ENCODE measurements at regions not wholly inside any gene's neighbourhood (a gene's known extent, or its start where the extent isn't known, plus 50 kb on each side); places are given as distances from the start of the nearest gene placed in this dataset.

DNA sequence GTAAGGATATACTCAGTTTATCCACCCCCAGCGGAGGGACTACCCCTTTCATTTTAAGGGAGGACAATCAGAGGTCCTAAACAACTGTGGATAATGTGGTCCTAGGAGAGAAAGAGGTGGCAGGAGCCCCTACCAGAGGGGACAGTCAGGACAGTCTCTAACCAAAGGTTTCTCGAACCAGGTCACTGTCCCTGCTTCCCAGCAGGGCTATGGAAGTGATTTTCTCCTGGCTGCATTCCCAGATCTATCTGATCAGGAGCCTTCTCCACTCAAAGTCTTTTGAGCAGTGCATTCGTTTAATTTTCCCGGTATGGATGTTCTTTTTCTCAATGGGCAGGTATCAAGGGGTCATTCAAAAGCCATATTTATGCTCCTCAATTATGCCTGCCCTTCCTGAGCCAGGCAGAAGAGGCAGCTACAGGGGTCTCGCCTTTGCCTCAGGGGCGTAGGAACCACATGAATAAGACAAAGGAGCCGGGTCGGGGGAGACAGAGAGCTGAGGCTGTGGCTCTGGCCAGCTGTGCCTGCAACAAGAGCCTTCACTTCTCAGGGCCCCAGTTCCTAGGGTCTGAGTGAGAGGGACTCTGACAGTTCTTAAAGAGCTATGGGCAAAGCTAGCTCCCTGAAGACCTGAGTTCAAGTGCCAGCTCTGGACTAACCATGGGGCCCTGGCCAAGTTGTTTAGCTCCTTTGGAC, 62.5 kb upstream of the DMRTB1 start (continued):
- TF ChIP-seq ZNF384 (IDR thresholded peaks at IDR 0.05; ENCODE audit: borderline replicate concordance, low read depth, low read length) (no peak), RAD21 (IDR thresholded peaks at IDR 0.05; ENCODE audit: insufficient read depth, low read depth, low read length) (no peak)

DNA sequence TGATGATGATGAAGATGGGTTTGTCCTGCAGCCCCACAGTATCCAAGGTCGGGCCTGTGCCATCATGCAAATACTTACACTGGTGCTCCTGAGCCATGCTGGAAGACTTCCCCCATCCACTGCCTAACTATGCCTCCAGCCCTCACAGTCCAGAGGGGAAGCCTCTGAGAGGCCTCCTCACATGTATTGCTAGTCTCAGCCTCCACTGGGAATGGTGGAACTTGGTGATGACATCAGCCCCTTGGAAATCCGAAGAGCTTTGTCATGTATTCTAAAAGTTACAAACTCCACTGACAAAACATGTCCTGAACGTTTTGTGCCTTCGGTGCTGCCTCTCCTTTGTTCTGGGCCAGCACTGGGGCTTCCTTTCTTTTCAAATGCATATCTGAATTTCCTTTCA, 61.1 kb upstream of the DMRTB1 start:
- no peak overlapping the region for H3K27ac ChIP-seq (ENCODE audit: control insufficient read depth, insufficient read depth)
- H3K27me3 ChIP-seq (replicated peaks in 1 of 2; ENCODE audit: control insufficient read depth in 2 of 2, insufficient read depth in 2 of 2, low read length in 1 of 2), result peaks cover 1 to 2% of the 10 kb centered on the region in 2 experiments; a peak in 3 of 4 replicates
- no peaks in the 10 kb centered on the region for H3K36me3 ChIP-seq (ENCODE audit: control insufficient read depth in 2 of 2, insufficient read depth in 2 of 2, low read length in 1 of 2)
- H3K4me3 ChIP-seq, result no peak overlapping the region
- FAIRE-seq (no peak), DNase-seq (ENCODE audit: low read depth, low spot score) (no peak), ATAC-seq (no peak)
- CTCF ChIA-PET, result interaction anchor here (1.0 to 10.2 kb wide), 3 partner anchors 10 to 118 kb away, joined by 3 to 185 read pairs (median 7); no protein-coding TSS in a partner anchor
- WGBS (ENCODE audit: insufficient coverage, insufficient replicate concordance, low lambda C conversion rate, missing lambda C conversion rate), result 19% methylated on average over 4 of the region's 4 CpGs
- H3K4me1 ChIP-seq (ENCODE audit: control insufficient read depth, insufficient read depth, low read length), result no peaks in the 10 kb centered on the region; the same call in 1 of the 2 replicates
- H3K9ac ChIP-seq (ENCODE audit: control insufficient read depth, insufficient read depth, low read length), result no peak overlapping the region
- intact Hi-C loops (cut with micrococcal nuclease; ENCODE audit: unreplicated experiment), result no loop called here
- no peak overlapping the region for H3K4me2 ChIP-seq (ENCODE audit: control insufficient read depth, insufficient read depth)
- SMC1A ChIA-PET (ENCODE audit: uncharacterized antibody, unreplicated experiment), result interaction anchor here (1.1 to 4.8 kb wide), 3 partner anchors 11 to 120 kb away, joined by 3 to 25 read pairs (median 6); no protein-coding TSS in a partner anchor
- no peaks in the 10 kb centered on the region for H3K9me3 ChIP-seq (replicated peaks; ENCODE audit: control insufficient read depth, insufficient read depth, low read length)
- in situ Hi-C loops (cut with MboI), result no loop called here
- no peaks in the 10 kb centered on the region for H3K79me2 ChIP-seq (ENCODE audit: control insufficient read depth, insufficient read depth, low read length)
- RAD21 ChIA-PET (ENCODE audit: unreplicated experiment), result no interaction called here
- H4K20me1 ChIP-seq (ENCODE audit: control insufficient read depth, insufficient read depth), result no peaks in the 10 kb centered on the region
- H2AFZ ChIP-seq (ENCODE audit: control insufficient read depth, low read depth, low read length), result no peak overlapping the region
- no TSS peak for BruUV-seq (replicated peaks)
- POLR2A ChIA-PET, result interaction anchor here (0.5 to 4.0 kb wide), 2 partner anchors 11 to 615 kb away, joined by 6 to 13 read pairs; no protein-coding TSS in a partner anchor
- TF ChIP-seq IRF3 (IDR thresholded peaks at IDR 0.05), result no peak
- no peak for TF ChIP-seq STAT3 (IDR thresholded peaks at IDR 0.05; ENCODE audit: low read depth, low read length)
- no peak for TF ChIP-seq MTA2 (IDR thresholded peaks at IDR 0.05; ENCODE audit: low read depth)
- TF ChIP-seq NR2C2 (IDR thresholded peaks at IDR 0.05; ENCODE audit: borderline replicate concordance, control insufficient read depth, insufficient read length, low read depth), result no peak
- TF ChIP-seq, protein P1, sequence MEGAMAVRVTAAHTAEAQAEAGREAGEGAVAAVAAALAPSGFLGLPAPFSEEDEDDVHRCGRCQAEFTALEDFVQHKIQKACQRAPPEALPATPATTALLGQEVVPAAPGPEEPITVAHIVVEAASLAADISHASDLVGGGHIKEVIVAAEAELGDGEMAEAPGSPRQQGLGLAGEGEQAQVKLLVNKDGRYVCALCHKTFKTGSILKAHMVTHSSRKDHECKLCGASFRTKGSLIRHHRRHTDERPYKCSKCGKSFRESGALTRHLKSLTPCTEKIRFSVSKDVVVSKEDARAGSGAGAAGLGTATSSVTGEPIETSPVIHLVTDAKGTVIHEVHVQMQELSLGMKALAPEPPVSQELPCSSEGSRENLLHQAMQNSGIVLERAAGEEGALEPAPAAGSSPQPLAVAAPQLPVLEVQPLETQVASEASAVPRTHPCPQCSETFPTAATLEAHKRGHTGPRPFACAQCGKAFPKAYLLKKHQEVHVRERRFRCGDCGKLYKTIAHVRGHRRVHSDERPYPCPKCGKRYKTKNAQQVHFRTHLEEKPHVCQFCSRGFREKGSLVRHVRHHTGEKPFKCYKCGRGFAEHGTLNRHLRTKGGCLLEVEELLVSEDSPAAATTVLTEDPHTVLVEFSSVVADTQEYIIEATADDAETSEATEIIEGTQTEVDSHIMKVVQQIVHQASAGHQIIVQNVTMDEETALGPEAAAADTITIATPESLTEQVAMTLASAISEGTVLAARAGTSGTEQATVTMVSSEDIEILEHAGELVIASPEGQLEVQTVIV (IDR thresholded peaks at IDR 0.05; ENCODE audit: borderline replicate concordance, partially characterized antibody), result no peak
- TF ChIP-seq FOXM1 (IDR thresholded peaks at IDR 0.05; ENCODE audit: low read depth, low read length), result no peak
- TF ChIP-seq ASH2L (IDR thresholded peaks at IDR 0.05; ENCODE audit: borderline replicate concordance, low read depth), result no peak
- TF ChIP-seq YY1 (IDR thresholded peaks at IDR 0.05; ENCODE audit: low read depth, low read length), result no peak
- TF ChIP-seq SPI1 (IDR thresholded peaks at IDR 0.05; ENCODE audit: borderline replicate concordance, insufficient read depth, low read depth, low read length), result no peak
- no peak for TF ChIP-seq ZBTB4 (CRISPR knock-in tag; IDR thresholded peaks at IDR 0.05)
- TF ChIP-seq RCOR1 (conservative IDR thresholded peaks at IDR 0.05; ENCODE audit: low read depth, low read length), result no peak
- TF ChIP-seq E2F4 (IDR thresholded peaks at IDR 0.05; ENCODE audit: low read depth, low read length), result no peak
